ENCODE measurements at regions not wholly inside any gene's neighbourhood (a gene's known extent, or its start where the extent isn't known, plus 50 kb on each side); places are given as distances from the start of the nearest gene placed in this dataset.

- no peak for DNase-seq (ENCODE audit: low read depth)
- H3K4me3 ChIP-seq (ENCODE audit: low read depth, low read length): no peak overlapping the region
- no peak for TF ChIP-seq CTCF (IDR thresholded peaks at IDR 0.05; ENCODE audit: insufficient read depth, low read depth, low read length)
These were observed 76.8 kb downstream of the KCTD12 start for GRCh38 chr13:76809389-76809788.

- H3K4me3 ChIP-seq (ENCODE audit: low read depth, low read length): no peak overlapping the region
- DNase-seq (ENCODE audit: low read depth): no peak
- TF ChIP-seq CTCF (IDR thresholded peaks at IDR 0.05; ENCODE audit: insufficient read depth, low read depth, low read length): no peak
These were observed 77.3 kb downstream of the KCTD12 start for GRCh38 chr13:76808927-76809326.

- TF ChIP-seq CTCF (IDR thresholded peaks at IDR 0.05; ENCODE audit: insufficient read depth, low read depth, low read length): no peak
- no peak overlapping the region for H3K4me3 ChIP-seq (ENCODE audit: low read depth, low read length)
- no peak for DNase-seq (ENCODE audit: low read depth)
These were observed 81.4 kb downstream of the KCTD12 start for GRCh38 chr13:76804801-76805200.

- no peak for TF ChIP-seq CTCF (IDR thresholded peaks at IDR 0.05; ENCODE audit: insufficient read depth, low read depth, low read length)
- no peak for DNase-seq (ENCODE audit: low read depth)
- no peak overlapping the region for H3K4me3 ChIP-seq (ENCODE audit: low read depth, low read length)
These were observed 82.4 kb downstream of the KCTD12 start for GRCh38 chr13:76803831-76804230.

- no peak for TF ChIP-seq CTCF (IDR thresholded peaks at IDR 0.05; ENCODE audit: insufficient read depth, low read depth, low read length)
- H3K4me3 ChIP-seq (ENCODE audit: low read depth, low read length): no peak overlapping the region
- no peak for DNase-seq (ENCODE audit: low read depth)
These were observed 85.3 kb downstream of the KCTD12 start for GRCh38 chr13:76800943-76801342.

GRCh38 chr13:76799696-76800095, 86.5 kb downstream of the KCTD12 start:
- DNase-seq (ENCODE audit: low read depth): peak; percentile 28
- no peak for TF ChIP-seq CTCF (IDR thresholded peaks at IDR 0.05; ENCODE audit: insufficient read depth, low read depth, low read length)

GRCh38 chr13:76798037-76798436, 88.2 kb downstream of the KCTD12 start:
- TF ChIP-seq CTCF (IDR thresholded peaks at IDR 0.05; ENCODE audit: insufficient read depth, low read depth, low read length): no peak
- no peak for DNase-seq (ENCODE audit: low read depth)
- no peak overlapping the region for H3K4me3 ChIP-seq (ENCODE audit: low read depth, low read length)

More at GRCh38 chr13:76799696-76800095, 86.5 kb downstream of the KCTD12 start:
- H3K4me3 ChIP-seq (ENCODE audit: low read depth, low read length): no peak overlapping the region
